HG02943 (cell line): ENCODE measurements at regions not wholly inside any gene's neighbourhood (a gene's known extent, or its start where the extent isn't known, plus 50 kb on each side); places are given as distances from the start of the nearest gene placed in this dataset.

Source experiments
- ATAC-seq: cut with Tn5 transposase; IDR thresholded peaks from one replicate; pipeline ENCODE4 v1.9.1; 2021; ENCODE audit warnings: mild to moderate bottlenecking, low read depth, moderate library complexity; ENCODE audit not compliant: unreplicated experiment

DNA sequence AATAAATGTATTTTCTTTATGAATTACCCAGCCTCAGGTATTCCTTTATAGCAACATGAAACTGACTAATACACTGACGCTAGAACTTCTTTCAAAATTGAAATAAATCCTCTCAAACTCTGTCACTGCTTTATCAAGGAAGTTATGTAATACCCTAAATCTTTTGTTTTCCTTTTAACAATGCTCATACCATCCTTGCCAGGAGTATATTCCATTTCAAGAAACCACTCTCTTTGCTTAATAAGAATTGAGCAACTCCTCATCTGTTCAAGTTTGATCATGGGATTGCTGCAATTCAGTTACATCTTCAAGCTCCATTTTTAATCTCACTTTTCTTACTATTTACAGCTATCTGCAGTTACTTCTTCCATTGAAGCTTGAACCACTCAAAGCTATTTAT, 707.6 kb upstream of the MARCKS start:
- no peak for ATAC-seq

DNA sequence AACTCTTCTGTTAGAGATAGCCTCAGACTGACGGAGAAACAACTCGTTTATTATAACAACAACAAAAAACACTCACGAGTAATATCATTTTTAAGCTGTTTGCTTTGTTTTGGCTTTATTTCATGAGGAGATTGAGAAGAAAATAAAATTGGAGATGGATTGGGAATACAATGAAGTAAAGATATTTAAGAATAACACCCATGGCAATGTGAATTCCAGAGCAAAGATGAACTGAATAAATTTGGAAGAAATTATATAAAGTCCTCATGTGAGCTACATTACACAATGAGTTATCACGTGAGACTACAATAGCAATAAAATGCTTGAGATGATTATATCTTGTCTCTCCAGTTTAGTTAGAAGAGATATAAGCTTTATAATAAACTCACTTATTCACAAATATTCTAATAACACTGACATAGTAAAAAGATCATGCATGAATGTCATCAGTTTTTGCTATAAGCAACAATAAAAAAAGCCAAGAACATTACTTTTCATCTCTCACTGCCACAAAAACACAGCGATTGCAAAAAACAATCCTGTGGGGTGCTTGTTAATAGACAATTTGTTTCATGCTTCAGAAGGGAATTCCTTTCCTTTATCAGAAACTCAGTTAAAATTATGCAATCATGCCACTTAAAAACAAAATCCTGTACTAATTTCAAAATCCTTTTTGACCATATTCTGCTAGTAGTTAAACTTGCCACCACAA, 696.7 kb upstream of the MARCKS start:
- ATAC-seq = no peak

DNA sequence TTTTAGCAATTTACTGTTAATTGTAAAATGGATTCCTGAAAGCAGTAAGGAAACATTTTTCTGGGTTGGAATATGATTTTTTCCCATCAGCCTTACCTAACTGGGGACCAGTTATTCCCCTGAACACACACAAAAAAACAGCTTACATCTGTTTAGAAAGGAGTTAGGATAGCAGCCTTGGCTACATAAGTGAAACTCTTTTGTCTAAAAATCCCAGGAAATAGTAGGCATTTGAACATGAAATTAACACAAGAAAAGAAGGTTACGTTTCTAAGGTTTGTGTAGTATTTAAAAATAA, 696.2 kb upstream of the MARCKS start:
- no peak for ATAC-seq

DNA sequence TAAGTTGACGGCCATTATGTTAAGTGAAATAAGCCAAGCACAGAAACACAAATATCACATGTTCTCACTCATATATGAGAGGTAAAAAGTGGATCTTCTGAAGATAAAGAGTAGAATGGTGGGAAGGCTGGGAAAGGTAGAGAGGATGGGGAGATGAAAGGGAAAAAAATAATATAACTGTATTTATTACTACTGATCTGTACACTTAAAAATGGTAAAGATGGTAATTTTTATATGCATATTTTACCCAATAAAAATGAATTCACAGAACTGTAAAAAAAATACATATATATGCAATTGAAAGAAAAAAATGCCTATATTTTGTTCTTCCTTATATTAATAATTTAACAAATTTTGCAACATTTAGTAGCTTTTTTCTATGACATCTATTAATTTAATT, 694.4 kb upstream of the MARCKS start:
- ATAC-seq = no peak

DNA sequence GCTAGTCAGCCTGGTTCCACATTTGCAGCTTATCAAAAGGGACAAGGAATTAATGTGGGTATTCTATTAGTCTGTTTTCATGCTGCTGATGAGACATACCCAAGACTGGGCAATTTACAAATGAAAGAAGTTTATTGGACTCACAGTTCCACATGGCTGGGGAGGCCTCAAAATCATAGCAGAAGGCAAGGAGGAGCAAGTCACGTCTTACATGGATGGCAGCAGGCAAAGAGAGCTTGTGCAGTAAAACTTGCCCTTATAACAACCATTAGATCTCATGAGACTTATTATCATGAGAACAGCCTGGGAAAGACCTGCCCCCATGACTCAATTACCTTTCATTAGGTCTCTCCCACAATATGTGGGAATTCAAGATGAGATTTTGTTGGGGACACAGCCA, 689.1 kb upstream of the MARCKS start:
- no peak for ATAC-seq

DNA sequence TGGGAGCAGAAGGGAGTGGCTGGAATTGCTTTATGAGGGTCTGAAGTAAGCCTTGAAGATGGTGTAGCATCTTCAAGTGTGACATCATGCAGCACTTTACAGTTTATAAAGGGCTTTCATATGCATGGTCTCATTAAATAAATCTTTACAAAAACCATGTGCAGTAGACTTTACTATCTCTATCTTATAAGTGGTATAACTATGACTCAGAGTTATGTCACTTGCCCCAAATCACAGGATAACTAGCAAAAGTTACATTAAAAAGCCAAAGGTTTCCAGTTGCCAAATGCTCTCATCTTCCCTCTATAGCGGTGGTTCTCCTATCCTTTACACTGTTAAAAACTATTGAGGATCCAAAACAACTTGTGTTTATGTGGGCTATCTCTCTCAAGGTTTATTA, 687.7 kb upstream of the MARCKS start:
- ATAC-seq = no peak

DNA sequence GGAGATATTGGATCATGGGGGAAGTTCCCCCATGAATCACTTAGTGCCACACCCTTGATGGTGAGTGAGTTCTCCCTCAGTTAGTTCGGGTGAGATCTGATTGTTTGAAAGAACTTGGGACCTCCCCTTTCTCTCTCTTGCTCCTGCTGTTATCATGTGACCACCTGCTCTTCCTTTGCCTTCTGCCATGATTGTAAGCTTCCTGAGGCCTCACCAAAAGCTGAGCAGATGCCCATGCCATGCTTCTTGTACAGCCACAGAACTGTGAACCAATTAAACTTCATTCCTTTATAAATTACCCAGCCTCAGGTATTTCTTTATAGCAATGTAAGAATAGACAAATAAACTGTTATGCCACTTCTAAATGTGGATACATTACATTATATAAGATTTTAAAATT, 686.7 kb upstream of the MARCKS start:
- ATAC-seq = no peak

DNA sequence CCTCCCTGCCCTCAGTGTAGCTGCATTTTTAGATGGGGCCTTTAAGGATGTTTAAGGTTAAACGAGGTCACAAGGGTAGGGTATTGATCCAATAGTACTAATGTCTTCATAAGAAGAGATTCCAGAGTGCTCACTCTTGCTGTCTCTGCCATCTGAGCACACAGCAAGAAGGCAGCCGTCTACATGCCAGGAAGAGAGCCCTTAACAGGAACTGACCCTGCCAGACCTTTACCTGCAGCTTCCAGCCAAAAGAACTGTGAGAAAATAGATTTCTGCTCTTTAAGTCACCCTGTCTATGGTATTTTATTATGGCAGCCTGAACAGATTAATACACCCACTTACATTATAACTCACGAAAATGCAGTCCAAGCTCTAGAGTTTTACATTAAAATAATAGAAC, 685.3 kb upstream of the MARCKS start:
- ATAC-seq = no peak

DNA sequence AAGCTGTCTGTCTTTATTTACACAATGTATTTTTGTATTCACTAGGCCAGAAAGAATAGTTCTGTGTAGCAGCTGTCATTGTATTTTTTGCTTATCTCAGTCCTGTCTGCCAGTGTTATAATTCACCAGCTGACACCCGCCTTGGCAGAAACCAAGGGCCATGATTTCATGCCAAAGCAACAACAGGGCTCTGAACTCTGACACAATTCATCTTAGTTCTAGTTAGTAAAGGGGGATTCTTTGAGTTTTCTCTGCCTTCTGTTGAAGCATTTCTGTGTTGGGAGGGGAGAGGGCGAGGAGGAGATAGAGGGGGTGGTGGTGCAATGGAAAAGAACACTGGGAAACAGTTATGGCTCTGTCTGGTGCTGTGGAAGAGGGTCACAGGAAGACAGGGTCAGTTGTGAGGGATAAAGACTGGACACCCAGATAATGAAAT, 684.6 kb upstream of the MARCKS start:
- ATAC-seq = no peak

DNA sequence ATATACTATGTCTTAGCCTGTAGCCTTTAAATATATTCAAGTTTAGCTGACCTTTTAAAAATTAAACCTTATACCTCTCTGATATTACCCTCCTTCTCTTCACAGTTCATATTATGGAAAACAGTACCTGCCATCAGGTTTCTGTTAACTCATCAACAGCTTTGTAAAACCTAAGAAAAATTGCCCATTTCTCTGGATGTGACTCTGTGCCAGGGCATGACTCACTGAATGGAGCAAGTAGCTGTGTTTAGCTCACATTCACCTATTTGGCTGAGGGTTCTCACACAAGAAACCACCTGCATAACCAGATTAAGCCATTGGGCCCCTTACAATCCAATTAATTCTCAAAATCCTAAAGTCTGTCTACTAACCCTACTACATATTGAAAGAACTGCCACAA, 678.8 kb upstream of the MARCKS start:
- ATAC-seq = no peak

DNA sequence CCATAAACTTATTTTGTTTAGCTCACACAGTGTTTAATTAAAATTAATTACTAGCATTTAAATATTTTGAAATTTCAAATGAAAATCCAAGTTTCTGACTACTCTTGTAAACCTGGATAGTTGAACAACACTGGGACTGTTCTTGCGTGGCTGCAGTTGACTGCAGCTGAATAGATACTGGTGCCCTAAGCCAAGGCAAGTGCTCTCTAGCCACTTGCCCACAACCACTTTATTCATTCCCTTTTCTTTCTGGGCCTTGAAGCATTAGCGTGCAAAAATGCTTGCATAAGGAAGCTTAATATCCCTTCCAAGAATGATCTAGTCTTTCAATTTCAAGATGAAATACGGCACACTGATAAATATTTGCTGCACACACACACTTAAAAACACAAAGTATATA, 676.0 kb upstream of the MARCKS start:
- no peak for ATAC-seq

DNA sequence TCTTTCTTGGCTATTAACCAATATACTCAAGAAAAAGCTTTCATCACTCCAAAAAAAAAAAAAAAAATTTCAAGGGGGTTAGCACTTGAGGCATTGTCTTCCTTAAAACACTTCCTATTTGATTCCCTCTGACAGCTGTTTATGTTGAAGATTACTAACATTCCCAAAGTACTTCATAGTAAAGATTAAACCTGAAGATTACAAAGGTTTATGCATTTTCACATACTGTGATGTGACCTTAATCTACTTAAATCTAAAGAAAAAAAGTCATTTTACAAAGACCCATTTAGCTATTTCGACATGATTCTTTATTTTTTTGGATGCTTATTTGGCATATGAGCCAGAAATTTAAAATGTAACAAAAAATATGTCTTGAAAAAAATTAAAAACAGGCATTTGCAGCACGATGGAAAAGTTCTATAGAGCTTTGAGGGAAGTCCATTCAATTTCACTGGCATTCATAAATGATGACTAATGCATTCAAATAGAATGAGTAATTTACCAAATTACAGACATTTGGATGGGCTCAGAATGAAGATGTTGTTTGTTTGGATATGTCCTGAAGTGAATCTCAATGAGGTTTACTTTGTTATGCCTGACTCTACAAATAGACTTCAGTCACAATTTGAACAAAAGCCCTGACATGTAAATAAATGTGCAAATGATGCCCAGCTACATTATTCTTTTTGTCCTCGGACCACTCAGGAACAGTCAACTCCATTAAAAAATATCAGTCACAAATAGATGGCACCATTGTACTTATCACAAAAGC, 674.6 kb upstream of the MARCKS start:
- no peak for ATAC-seq

DNA sequence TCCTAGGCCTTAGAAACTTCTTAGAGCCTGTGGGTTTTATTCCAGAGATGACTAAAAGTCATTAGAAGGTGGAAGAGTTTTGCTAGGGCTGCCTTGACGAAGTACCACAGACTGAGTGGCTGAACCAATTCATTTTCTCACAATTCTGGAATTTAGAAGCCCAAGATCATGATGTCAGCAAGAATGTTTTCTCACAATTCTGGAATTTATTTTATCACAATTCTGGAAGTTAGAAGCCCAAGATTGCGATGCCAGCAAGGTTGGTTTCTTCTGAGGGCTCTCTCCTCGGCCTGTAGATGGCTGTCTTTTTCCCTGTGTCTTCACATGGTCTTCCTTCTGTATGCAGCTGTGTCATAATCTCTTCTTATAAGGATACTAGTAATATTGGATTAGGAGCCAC, 672.9 kb upstream of the MARCKS start:
- ATAC-seq = no peak

DNA sequence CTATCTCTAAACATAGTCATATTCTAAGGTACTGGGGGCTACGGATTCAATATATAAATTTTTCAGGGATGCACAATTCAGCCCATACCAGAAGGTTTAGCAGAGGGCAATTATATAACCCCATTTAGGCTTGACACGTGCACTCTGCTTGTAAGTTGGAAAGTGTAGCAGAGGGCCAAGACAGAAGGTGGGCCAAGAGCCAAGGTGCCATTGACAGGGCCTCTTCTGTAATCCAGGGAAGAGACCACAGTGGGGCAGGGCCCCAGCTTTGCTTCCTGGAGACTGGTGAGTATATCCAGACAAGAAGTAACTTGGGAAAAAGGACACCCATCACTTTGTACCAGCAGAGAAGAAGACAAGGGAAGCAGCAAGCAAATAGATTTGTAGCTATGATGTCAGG, 672.4 kb upstream of the MARCKS start:
- no peak for ATAC-seq

DNA sequence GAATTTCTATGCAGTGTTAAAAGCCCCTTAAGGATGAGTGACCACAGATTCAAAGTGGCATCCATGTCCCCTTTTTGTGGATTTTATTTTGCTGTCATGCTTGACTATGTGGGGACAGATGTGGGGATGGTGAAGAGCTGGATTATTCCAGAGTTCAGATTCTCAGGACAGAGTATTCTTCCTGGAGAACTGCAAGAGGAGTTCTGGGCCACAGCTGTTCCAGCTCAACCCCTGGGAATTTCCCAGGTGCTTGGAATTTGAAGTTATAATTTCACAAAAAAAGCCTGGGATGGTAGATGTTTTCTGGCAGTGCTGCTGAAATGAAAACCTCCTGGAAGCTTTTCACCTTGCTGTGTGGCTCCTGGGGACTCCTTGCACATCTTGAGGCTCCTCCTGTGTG, 671.8 kb upstream of the MARCKS start:
- ATAC-seq = no peak

DNA sequence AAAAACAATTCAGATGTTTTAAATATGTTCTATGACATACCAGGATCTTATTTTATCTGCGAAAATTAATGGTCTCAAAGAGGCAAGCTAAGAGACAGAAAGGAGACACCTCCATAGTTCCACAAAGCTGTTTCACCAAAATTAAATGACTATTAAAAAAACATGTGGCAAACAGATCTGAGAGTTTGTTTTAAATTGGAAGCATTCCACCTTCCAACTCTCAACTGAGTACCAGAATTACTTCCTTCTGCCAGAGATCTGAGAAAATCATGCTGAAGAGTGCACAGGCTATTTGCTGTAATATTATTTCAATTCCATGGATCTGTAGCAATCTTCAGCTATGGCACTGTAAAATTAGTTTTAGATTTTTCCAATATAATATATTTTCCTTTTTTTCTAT, 669.5 kb upstream of the MARCKS start:
- ATAC-seq = no peak

DNA sequence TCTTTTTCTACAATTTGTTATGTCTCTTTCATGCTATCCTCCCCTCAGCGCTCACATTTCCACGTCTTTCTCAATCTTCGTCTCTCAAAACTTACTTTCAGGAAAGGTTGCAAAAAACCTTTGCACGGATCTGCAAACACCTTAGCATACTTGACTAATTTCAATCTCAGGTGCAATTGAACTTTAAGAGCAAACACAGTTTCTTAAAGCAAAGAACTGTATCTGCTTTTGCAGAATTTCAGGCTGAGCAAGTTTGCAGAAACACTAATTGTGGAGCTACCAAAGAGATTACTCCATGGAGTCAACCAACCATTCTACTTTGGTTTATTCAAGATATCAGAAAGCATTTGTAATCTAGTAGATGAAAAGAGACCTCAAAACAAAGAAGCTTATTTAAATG, 668.2 kb upstream of the MARCKS start:
- no peak for ATAC-seq

DNA sequence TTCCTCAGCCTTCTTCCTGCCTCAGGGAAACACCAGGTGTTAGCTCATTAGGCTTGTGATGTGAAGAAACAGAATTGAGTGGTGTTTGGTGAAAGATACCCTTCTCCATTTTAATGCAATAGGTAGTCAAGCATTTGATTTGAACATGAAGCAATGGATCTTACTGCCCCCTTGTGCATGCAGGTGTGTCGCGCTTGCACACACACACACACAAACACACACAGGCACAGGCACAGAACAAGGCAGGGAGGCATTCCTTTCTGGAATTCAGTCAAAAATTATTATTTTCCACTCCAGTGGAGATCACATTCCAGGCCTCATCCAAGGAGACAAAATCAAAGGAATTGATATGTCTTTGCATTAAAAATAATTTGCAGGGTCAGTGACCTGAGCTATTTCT, 667.0 kb upstream of the MARCKS start:
- no peak for ATAC-seq

DNA sequence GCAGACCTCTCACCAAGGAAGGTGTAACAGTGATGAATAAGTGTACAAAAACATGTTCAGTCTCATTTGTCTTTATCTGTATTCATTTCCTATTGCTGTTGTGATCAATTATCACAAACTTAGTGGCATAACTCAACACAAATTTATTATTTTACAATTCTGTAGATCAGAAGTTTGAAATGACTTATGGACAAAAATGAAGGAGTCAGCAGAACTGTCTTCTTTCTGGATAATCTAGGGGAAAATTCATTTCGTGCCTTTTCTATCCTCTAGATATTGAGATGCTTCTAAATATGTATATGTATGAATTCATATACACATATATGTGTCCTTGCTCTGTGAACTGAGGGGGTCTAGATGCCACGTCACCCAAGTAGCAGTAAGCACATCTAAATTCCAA, 663.1 kb upstream of the MARCKS start:
- no peak for ATAC-seq

DNA sequence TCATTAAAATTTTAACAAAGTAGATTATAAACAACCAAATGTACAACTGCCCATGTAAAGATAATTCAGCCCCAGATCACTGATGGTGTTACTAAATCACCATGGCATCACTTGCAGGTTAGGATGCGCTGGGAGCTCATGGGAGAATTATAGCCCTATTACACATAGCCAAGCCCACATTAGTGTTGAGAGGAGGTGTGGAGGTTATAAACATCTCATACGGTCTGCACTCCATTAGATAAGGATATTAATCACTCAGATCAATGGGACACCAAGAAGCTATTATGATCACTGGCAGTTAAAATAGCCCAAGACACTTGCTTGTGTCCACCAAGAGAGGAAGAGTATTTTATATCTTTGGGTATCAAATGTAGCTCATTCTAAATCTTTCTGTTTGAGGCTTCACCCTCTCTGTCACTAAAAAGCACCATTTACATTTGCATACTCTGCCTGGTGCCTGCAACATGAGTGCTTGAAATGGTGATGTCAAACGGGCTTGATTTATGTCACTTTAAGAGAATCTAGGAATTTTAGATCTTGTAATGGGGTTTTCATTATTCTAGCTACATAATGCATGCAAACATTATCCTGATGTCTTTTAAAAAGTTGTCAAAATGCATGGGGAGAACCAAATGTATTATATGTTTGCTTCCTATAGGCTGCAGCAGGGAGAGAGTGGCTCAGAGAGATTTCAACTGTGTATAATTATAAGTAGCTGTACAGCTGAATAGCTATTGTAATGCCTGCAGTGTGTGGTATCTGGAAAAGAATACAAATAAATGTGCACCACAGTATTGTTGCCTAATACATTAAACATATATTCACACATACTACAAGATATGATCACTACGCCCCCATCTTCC, 654.1 kb upstream of the MARCKS start:
- ATAC-seq = no peak

DNA sequence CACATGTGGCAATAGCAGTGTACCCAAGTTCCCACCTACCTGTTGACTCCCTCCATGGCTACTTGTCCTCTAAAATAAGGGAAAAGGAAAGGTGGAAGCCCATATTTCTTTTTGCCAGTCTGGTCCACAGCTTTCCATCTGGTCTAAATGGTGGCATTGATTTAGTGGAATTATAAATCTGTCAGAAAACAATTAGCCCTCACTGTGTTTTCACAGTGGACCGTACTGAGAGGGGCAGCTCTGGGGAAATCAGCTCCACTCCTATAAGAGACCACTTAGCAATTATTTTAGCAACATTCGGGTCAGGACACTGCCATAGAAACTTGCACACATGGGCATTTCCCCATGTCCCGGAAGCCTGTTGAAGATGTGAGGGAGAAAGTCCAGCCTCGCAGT, 653.4 kb upstream of the MARCKS start:
- no peak for ATAC-seq

DNA sequence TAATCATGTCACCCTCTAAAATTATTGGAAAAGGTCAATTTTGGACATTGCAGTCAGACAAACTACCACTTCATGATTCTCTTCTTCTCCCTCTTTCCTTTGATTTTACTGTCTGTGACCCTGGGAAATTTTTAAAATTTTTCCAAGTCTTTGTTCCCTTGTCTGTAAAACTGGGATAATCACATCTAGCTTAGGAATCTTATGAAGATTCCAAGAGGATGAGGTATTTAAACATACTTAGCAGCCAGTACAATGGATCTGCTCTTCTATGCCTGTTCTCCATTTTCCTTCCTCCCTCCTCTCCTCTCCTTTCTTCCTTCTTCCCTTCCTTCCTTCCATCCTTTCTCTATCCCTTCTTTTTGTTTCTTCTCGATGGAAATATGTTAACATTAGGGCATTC, 651.6 kb upstream of the MARCKS start:
- no peak for ATAC-seq
